K562 (cell line): ENCODE measurements at regions not wholly inside any gene's neighbourhood (a gene's known extent, or its start where the extent isn't known, plus 50 kb on each side); places are given as distances from the start of the nearest gene placed in this dataset.

ENCODE experiments used
- ATAC-seq: fragments of 200-7000 bp; cut with Tn5 transposase; 3 replicates; pipeline ENCODE4 v1.9.1; 2020; ENCODE audit warnings: moderate library complexity
- BruUV-seq: library from RNA; stranded (reverse); fragments of 400-500 nt; replicated peaks from 2 replicates; lab custom pipeline; 2021; lab: Mats Ljungman, UMichigan
- CTCF ChIA-PET: fragments of 300-600 bp; formaldehyde crosslinking; extraction: SDS; loops from one replicate; lab custom pipeline; 2021; ENCODE audit warnings: low intra/inter-chr PET ratio; lab: Yijun Ruan, JAX
- POLR2A ChIA-PET: fragments of 300-600, 350-650 bp; sonication (Branson Sonifier 250); formaldehyde crosslinking; extraction: SDS; loops from one replicate; lab custom pipeline; 2021; ENCODE audit warnings: antibody characterized with exemption, inconsistent platforms; lab: Yijun Ruan, JAX
- DNase-seq, 4 experiments: peaks; one replicate each; pipeline versions ENCODE4 v3.0.0 to v3.0.0-alpha.2; 2011 to 2018; ENCODE audit warnings: low spot score in 3 of 4, mixed read lengths in 3 of 4; ENCODE audit errors: extremely low read depth in 1 of 4
- FAIRE-seq: peaks from 2 replicates; lab custom pipeline; 2011; peaks lifted over from hg19 to GRCh38; lab: Jason Lieb, UNC
- H2AFZ ChIP-seq: 2 replicates; pipeline ENCODE4 v1.6.0; 2011; ENCODE audit warnings: low read depth, low read length, control low read depth, inconsistent platforms
- H3K27ac ChIP-seq: fragments of 200-600 bp; 3 replicates; pipeline ENCODE4 v1.8.0; 2011; ENCODE audit warnings: low read depth, mild to moderate bottlenecking, control low read depth, inconsistent platforms, low read length, moderate library complexity, mixed read lengths; ENCODE audit errors: extremely low read depth
- H3K27me3 ChIP-seq, 2 experiments: fragments of 300-600 bp in 1 of 2; 2 replicates in 1 of 2; 3 replicates in 1 of 2; pipeline versions ENCODE4 v1.6.0 to v1.8.0; 2011; ENCODE audit warnings: inconsistent platforms in 2 of 2, low read length in 2 of 2, mild to moderate bottlenecking in 1 of 2, mixed read lengths in 1 of 2, moderate library complexity in 1 of 2; ENCODE audit not compliant: control insufficient read depth in 2 of 2, insufficient read depth in 2 of 2
- H3K36me3 ChIP-seq: fragments of 300-600 bp; 3 replicates; pipeline ENCODE4 v1.8.0; 2011; ENCODE audit warnings: mild to moderate bottlenecking, low read length, inconsistent platforms; ENCODE audit not compliant: control insufficient read depth, insufficient read depth
- H3K4me1 ChIP-seq, 2 experiments: fragments of 200-600 bp in 1 of 2; replicated peaks in 1 of 2; 2 replicates in 1 of 2; 3 replicates in 1 of 2; pipeline versions ENCODE4 v1.5.1 to v1.8.0; 2011; ENCODE audit warnings: inconsistent platforms in 2 of 2, low read length in 2 of 2, mild to moderate bottlenecking in 1 of 2, mixed read lengths in 1 of 2, moderate library complexity in 1 of 2; ENCODE audit not compliant: control insufficient read depth in 2 of 2, insufficient read depth in 2 of 2
- H3K4me2 ChIP-seq: 2 replicates; pipeline ENCODE4 v1.6.1; 2011; ENCODE audit warnings: low read length, control low read depth, inconsistent platforms, mixed read lengths; ENCODE audit not compliant: insufficient read depth
- H3K4me3 ChIP-seq: fragments of 200-600 bp; sonication (generic), shearing (Covaris generic); 2 replicates; pipeline ENCODE4 v1.5.1; 2016; ENCODE audit warnings: control low read depth, inconsistent platforms
- H3K79me2 ChIP-seq: fragments of 200-600 bp; 3 replicates; pipeline ENCODE4 v1.8.0; 2011; ENCODE audit warnings: low read length, inconsistent platforms; ENCODE audit not compliant: control insufficient read depth, insufficient read depth
- H3K9ac ChIP-seq, 2 experiments: 2 replicates each; pipeline versions ENCODE4 v1.6.0 to v1.6.1; 2011; ENCODE audit warnings: low read depth in 2 of 2, low read length in 2 of 2, control low read depth in 1 of 2, inconsistent platforms in 1 of 2, mild to moderate bottlenecking in 1 of 2, mixed read lengths in 1 of 2; ENCODE audit not compliant: insufficient read depth in 1 of 2
- H3K9me1 ChIP-seq: one replicate; pipeline ENCODE4 v1.6.0; 2011; ENCODE audit warnings: inconsistent platforms, mild to moderate bottlenecking, low read length, moderate library complexity; ENCODE audit not compliant: control insufficient read depth, insufficient read depth
- H3K9me3 ChIP-seq: replicated peaks from 2 replicates; pipeline ENCODE4 v1.5.1; 2011; ENCODE audit warnings: low read depth, low read length, inconsistent platforms; ENCODE audit not compliant: control insufficient read depth, insufficient read depth
- H4K20me1 ChIP-seq: replicated peaks from 2 replicates; pipeline ENCODE4 v1.6.1; 2011; ENCODE audit warnings: low read length, inconsistent platforms, mixed read lengths; ENCODE audit not compliant: control insufficient read depth, insufficient read depth
- CREBBP ChIP-seq: IDR thresholded peaks from one replicate; pipeline ENCODE4 v1.6.1; 2012; ENCODE audit warnings: low read depth, mild to moderate bottlenecking, control low read depth, inconsistent platforms, low read length
- FOS ChIP-seq: IDR thresholded peaks from 3 replicates; pipeline ENCODE4 v1.6.1; 2011; ENCODE audit not compliant: insufficient read length; ENCODE audit errors: extremely low read depth
- HINFP ChIP-seq: fragments of 450-650 bp; conservative IDR thresholded peaks from 2 replicates; pipeline ENCODE4 v1.6.1; 2016; ENCODE audit warnings: missing genetic modification characterization, low read depth, mild to moderate bottlenecking, control low read depth, missing compliant biosample characterization
- HOXB6 ChIP-seq: fragments of 250-450 bp; sonication (Bioruptor Pico); IDR thresholded peaks from 2 replicates; pipeline ENCODE4 v1.5.1; 2022; ENCODE audit warnings: mild to moderate bottlenecking, borderline replicate concordance
- TEAD4 ChIP-seq, 2 experiments: sonication (generic) in 1 of 2; formaldehyde crosslinking in 1 of 2; IDR thresholded peaks; 2 replicates each; pipeline versions ENCODE4 v1.6.1 to v1.8.0; 2012 to 2022; ENCODE audit warnings: borderline replicate concordance in 1 of 2, inconsistent platforms in 1 of 2, low read length in 1 of 2, mild to moderate bottlenecking in 1 of 2, missing genetic modification reagents in 1 of 2
- ZBTB9 ChIP-seq: fragments of 450-650 bp; formaldehyde crosslinking; IDR thresholded peaks from 2 replicates; pipeline ENCODE4 v1.4.0; 2020; ENCODE audit warnings: mild to moderate bottlenecking, moderate library complexity
- ZNF133 ChIP-seq: fragments of 250-450 bp; sonication (Bioruptor Pico); IDR thresholded peaks from 2 replicates; pipeline ENCODE4 v1.4.0; 2020; ENCODE audit warnings: mild to moderate bottlenecking
- WGBS: fragments of 100-300 bp; shearing (Covaris generic); methylation state at CpG from one replicate; pipeline ENCODE4 v1.1.6; 2016; ENCODE audit warnings: low coverage, mixed read lengths; ENCODE audit not compliant: insufficient coverage; ENCODE audit errors: missing lambda C conversion rate; 5-methylcytosine and 5-hydroxymethylcytosine counted together
- in situ Hi-C: fragments of 300-500 bp; cut with MboI; formaldehyde crosslinking; loops from 4 replicates; pipeline ENCODE4 v1.15.0; 2018; ENCODE audit warnings: inconsistent platforms, mixed read lengths
- intact Hi-C: fragments of 100-400 bp; cut with micrococcal nuclease; formaldehyde crosslinking; loops from 2 replicates; pipeline ENCODE4 v1.14.2; 2022

- TF ChIP-seq TEAD4 (IDR thresholded peaks at IDR 0.05; ENCODE audit: low read length) (no peak), TEAD4 (CRISPR knock-in tag; IDR thresholded peaks at IDR 0.05; ENCODE audit: borderline replicate concordance) (no peak), ZBTB9 (no peak), HOXB6 (no peak), CREBBP (no peak)
Observed at GRCh38 chr10:130970341-130971122, 341.0 kb downstream of the TCERG1L start (continued).

GRCh38 chr10:130971123-130971435 is 340.4 kb downstream of the TCERG1L start:
- FAIRE-seq = no peak
- Histone ChIP-seq H2AFZ (no peak overlapping the region), H3K4me2 (no peak overlapping the region), H3K4me3 (no peak overlapping the region), H3K79me2 (no peaks in the 10 kb centered on the region), H3K36me3 (no peaks in the 10 kb centered on the region), H3K27ac (no peak overlapping the region), H3K9me1 (no peaks in the 10 kb centered on the region), H4K20me1 (no peaks in the 10 kb centered on the region), H3K4me1 (no peaks in the 10 kb centered on the region), H3K9ac (no peak overlapping the region), H3K9me3 (no peaks in the 10 kb centered on the region), H3K27me3 (no peaks in the 10 kb centered on the region; a peak in 1 of 5 replicates)
- no peak for DNase-seq
- no peak for ATAC-seq
- ChIA-PET CTCF (no interaction called here), POLR2A (no interaction called here)
- BruUV-seq = no TSS peak
- in situ Hi-C loops = no loop called here
- intact Hi-C loops = no loop called here
- TF ChIP-seq ZNF133 (CRISPR knock-in tag) = no peak
- no peak for TF ChIP-seq FOS
- no peak for TF ChIP-seq HINFP (tag)
- WGBS = 10% methylated on average over 4 of the region's 8 CpGs
